ENCODE measurements at regions not wholly inside any gene's neighbourhood (a gene's known extent, or its start where the extent isn't known, plus 50 kb on each side); places are given as distances from the start of the nearest gene placed in this dataset.

DNA sequence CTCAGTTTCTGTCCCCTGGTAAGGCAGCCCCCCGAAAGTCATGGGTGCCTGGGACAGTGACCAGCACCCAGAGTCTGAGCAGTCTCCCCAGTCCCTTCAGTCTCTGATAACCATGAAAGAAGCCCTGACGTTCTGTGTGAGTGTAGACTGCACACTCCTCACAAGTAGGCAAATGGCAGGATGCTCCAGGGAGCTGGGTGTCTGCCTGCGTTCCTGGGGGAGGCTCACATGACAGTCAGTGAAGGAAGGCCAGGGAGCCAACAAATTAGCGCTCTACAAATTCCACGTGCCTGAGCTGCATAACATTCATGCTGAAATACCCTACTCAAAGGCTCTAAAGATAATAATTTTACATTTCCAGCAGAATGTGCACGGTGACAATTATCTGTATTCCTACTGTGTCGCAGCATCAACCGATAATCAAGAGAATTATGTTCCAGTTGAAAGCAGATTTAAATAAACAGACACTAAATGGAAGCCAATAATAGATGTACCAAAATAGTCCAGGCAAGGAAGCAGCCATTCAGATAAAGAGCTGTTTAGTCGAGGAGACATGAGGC, 56.3 kb downstream of the ASCL1 start:
- ATAC-seq (no peak), FAIRE-seq (no peak), DNase-seq (ENCODE audit: extremely low read depth in 1 of 4, low spot score in 3 of 4) (no peak)
- Histone ChIP-seq H3K9me1 (ENCODE audit: control insufficient read depth, insufficient read depth, low read length) (no peaks in the 10 kb centered on the region), H3K79me2 (ENCODE audit: control insufficient read depth, insufficient read depth, low read length) (no peaks in the 10 kb centered on the region), H4K20me1 (replicated peaks; ENCODE audit: control insufficient read depth, insufficient read depth, low read length) (no peaks in the 10 kb centered on the region), H3K4me2 (ENCODE audit: insufficient read depth, low read length) (no peak overlapping the region), H3K4me1 (replicated peaks in 1 of 2; ENCODE audit: control insufficient read depth in 2 of 2, insufficient read depth in 2 of 2, low read length in 2 of 2) (no peaks in the 10 kb centered on the region), H3K36me3 (ENCODE audit: control insufficient read depth, insufficient read depth, low read length) (no peaks in the 10 kb centered on the region), H2AFZ (ENCODE audit: low read depth, low read length) (no peak overlapping the region), H3K27me3 (ENCODE audit: control insufficient read depth in 2 of 2, insufficient read depth in 2 of 2, low read length in 2 of 2) (no peaks in the 10 kb centered on the region), H3K9me3 (replicated peaks; ENCODE audit: control insufficient read depth, insufficient read depth, low read depth, low read length) (no peaks in the 10 kb centered on the region), H3K9ac (ENCODE audit: insufficient read depth in 1 of 2, low read depth in 2 of 2, low read length in 2 of 2) (no peak overlapping the region), H3K4me3 (no peak overlapping the region), H3K27ac (ENCODE audit: extremely low read depth, low read depth, low read length) (no peak overlapping the region)
- intact Hi-C loops (cut with micrococcal nuclease) = no loop called here
- no TSS peak for BruUV-seq (replicated peaks)
- ChIA-PET CTCF (ENCODE audit: low intra/inter-chr PET ratio) (no interaction called here), POLR2A (no interaction called here)
- in situ Hi-C loops (cut with MboI) = no loop called here
- WGBS (ENCODE audit: insufficient coverage, low coverage, missing lambda C conversion rate) = 3% methylated on average over 8 of the region's 9 CpGs
- TF ChIP-seq BHLHE40 (IDR thresholded peaks at IDR 0.05; ENCODE audit: low read length) (no peak), ZNF175 (CRISPR knock-in tag; IDR thresholded peaks at IDR 0.05; ENCODE audit: low read depth) (no peak), ZNF12 (CRISPR knock-in tag; IDR thresholded peaks at IDR 0.05) (no peak), ZC3H8 (IDR thresholded peaks at IDR 0.05) (no peak), ZC3H11A (IDR thresholded peaks at IDR 0.05; ENCODE audit: low read depth, low read length) (no peak), COPS2 (conservative IDR thresholded peaks at IDR 0.05) (no peak), ZNF780A (CRISPR knock-in tag; IDR thresholded peaks at IDR 0.05) (no peak), NFE2L1 (tag; IDR thresholded peaks at IDR 0.05; ENCODE audit: borderline replicate concordance, low read depth) (no peak), SUPT5H (IDR thresholded peaks at IDR 0.05) (no peak), ZBTB17 (CRISPR knock-in tag; IDR thresholded peaks at IDR 0.05) (no peak), ZFP36 (IDR thresholded peaks at IDR 0.05; ENCODE audit: low read depth, low read length, partially characterized antibody) (no peak), CBX1 (IDR thresholded peaks at IDR 0.05; ENCODE audit: low read depth) (no peak), DNMT1 (IDR thresholded peaks at IDR 0.05) (no peak), GABPB2 (CRISPR knock-in tag; conservative IDR thresholded peaks at IDR 0.05) (no peak), SNIP1 (IDR thresholded peaks at IDR 0.05; ENCODE audit: low read depth) (no peak), SMARCE1 (IDR thresholded peaks at IDR 0.05) (no peak), PTRF (tag; IDR thresholded peaks at IDR 0.05) (no peak), BRD4 (IDR thresholded peaks at IDR 0.05) (no peak)
- TF ChIP-seq, protein P1, sequence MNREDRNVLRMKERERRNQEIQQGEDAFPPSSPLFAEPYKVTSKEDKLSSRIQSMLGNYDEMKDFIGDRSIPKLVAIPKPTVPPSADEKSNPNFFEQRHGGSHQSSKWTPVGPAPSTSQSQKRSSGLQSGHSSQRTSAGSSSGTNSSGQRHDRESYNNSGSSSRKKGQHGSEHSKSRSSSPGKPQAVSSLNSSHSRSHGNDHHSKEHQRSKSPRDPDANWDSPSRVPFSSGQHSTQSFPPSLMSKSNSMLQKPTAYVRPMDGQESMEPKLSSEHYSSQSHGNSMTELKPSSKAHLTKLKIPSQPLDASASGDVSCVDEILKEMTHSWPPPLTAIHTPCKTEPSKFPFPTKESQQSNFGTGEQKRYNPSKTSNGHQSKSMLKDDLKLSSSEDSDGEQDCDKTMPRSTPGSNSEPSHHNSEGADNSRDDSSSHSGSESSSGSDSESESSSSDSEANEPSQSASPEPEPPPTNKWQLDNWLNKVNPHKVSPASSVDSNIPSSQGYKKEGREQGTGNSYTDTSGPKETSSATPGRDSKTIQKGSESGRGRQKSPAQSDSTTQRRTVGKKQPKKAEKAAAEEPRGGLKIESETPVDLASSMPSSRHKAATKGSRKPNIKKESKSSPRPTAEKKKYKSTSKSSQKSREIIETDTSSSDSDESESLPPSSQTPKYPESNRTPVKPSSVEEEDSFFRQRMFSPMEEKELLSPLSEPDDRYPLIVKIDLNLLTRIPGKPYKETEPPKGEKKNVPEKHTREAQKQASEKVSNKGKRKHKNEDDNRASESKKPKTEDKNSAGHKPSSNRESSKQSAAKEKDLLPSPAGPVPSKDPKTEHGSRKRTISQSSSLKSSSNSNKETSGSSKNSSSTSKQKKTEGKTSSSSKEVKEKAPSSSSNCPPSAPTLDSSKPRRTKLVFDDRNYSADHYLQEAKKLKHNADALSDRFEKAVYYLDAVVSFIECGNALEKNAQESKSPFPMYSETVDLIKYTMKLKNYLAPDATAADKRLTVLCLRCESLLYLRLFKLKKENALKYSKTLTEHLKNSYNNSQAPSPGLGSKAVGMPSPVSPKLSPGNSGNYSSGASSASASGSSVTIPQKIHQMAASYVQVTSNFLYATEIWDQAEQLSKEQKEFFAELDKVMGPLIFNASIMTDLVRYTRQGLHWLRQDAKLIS (CRISPR knock-in tag; IDR thresholded peaks at IDR 0.05) = no peak
- TF ChIP-seq, protein P2, sequence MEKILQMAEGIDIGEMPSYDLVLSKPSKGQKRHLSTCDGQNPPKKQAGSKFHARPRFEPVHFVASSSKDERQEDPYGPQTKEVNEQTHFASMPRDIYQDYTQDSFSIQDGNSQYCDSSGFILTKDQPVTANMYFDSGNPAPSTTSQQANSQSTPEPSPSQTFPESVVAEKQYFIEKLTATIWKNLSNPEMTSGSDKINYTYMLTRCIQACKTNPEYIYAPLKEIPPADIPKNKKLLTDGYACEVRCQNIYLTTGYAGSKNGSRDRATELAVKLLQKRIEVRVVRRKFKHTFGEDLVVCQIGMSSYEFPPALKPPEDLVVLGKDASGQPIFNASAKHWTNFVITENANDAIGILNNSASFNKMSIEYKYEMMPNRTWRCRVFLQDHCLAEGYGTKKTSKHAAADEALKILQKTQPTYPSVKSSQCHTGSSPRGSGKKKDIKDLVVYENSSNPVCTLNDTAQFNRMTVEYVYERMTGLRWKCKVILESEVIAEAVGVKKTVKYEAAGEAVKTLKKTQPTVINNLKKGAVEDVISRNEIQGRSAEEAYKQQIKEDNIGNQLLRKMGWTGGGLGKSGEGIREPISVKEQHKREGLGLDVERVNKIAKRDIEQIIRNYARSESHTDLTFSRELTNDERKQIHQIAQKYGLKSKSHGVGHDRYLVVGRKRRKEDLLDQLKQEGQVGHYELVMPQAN (IDR thresholded peaks at IDR 0.05; ENCODE audit: borderline replicate concordance) = no peak
